GM21515 (cell line): ENCODE measurements at regions not wholly inside any gene's neighbourhood (a gene's known extent, or its start where the extent isn't known, plus 50 kb on each side); places are given as distances from the start of the nearest gene placed in this dataset.

Experiments
- ATAC-seq: cut with Tn5 transposase; IDR thresholded peaks from one replicate; pipeline ENCODE4 v1.9.1; 2021; ENCODE audit not compliant: unreplicated experiment

DNA sequence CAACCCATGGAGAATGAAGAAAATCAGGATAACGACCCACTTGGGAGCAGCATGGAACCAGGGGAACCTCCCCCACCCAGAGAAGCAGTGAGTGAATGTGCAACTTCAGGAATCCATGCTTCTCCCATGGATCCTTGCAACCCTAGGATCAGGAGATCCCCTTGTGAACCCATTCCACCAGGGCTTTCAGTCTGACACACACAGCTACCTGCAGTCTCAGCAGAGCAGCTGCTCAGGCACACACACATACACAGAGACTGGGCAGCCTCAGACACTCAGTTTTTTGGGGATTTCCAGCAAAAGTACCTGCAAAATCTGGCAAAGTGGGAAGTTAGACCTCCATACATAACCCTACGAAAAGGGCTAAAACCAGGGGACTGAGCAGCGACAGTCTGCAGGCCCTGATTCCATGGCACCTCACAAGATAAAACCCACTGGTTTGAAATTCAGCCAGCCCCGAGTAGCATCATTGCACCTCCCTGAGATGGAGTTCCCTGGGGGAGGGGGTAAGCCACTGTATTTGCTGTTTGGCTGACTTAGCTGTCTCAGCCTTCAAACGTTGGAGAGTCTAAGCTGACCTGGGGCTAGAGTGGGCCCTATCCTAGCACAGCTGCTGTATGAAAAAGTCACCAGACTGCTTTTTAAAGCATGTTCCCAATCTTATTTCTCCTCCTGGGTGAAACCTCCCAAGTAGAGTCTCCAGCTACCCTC is 737.5 kb upstream of the NDST4 start:
- ATAC-seq = no peak

DNA sequence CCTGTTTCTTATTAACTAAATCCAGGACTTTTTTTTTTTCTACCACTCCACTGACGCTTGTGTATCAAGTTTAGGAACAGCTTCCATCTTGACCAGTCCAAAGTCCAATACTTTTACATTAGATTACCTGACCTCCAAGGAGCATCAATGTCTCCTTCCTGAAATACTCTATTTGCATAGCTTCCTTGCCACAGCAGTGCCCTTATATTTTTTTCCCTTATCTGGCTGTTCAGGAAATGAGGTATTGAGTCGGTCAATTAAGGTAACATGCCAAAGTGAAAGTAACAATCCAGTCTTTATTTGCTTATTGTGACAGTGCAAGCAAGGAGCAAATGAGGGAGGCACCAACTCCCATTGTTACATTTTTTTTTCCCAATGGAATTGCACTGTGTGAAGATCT is 730.8 kb upstream of the NDST4 start:
- ATAC-seq = no peak

DNA sequence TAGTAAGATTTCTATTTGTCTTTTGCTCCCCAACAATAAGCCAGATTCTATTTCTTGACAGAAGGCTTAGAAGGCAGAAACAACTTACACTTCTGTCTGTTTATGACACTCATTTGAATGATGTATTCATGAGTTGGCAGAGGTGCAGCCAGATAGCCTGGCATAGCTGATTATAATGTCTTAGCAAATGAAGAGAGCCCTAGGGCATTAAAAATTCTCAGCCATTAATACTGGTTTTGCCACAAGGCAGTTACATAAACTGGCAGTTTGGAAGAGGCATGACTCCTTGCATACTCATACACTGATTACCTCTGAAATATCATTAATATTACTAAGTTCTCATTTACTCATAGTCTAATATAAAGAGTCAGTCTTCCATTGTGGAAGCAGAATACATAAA is 728.5 kb upstream of the NDST4 start:
- no peak for ATAC-seq

DNA sequence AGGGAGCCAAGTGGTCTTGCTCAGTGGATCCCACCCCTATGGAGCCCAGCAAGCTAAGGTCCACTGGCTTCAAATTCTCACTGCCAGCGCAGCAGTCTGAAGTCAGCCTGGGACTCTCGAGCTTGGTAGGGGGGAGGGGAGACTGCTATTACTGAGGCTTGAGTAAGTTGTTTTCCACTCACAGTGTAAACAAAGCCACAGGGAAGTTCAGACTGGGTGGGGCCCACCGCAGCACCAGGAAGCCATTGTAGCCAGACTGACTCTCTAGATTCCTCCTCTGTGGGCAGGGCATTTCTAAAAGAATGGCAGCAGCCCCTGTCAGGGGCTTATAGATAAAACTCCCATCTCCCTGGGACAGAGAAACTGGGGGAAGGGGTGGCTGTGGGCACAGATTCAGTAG is 721.0 kb upstream of the NDST4 start:
- no peak for ATAC-seq

DNA sequence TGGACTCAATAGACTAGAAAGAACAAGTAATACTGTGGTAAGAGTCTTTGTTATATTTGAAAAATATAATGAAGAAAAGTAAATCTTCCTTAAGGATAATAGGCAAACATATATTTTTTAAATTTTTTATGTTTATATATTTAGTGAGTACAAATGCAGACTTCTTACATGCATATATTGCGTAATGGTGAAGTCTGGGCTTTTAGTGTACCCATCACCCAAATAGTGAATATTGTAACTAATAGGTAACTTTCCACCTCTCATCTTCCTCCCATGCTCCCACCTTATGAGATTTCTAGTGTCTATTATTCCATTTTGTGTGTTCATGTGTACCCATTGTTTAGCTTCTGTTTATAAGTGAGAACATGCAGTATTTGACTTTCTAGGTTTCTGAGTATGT is 711.2 kb upstream of the NDST4 start:
- ATAC-seq = no peak

DNA sequence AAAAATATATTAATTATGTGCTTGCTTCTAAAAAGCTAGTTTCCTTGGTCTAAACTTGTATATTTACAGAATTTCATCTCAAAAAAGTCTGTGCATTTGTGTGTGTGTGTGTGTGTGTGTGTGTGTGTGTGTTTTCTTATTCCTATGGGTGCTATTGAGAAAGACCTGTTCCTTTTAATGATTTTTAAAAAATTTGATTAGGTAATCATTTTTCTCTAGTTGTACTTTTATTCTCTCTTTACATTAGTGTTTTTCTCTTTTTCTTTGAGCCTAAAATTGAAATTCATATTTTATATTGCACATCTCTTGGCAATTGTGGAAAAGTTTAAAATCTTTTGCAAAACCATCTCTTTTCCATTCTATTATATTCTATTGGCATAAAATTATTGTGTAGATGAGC is 690.4 kb upstream of the NDST4 start:
- ATAC-seq = no peak

DNA sequence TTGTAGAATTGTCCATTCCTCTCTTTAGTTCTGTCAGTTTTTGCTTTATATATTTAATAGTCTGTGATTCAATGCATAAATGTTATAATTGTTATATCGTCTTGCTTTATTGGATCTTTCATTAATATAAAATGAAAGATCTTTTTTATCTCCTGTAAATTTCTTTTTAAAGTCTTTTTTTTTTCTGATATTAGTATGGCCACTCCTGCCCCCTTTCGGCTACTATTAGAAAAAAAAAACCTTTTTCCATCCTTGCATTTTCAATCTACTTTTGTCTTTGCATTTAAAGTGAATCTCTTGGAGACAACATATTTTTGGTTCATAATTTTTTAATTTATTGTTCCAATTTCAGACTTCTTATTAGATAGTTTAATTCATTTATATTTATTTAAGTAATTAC is 677.4 kb upstream of the NDST4 start:
- ATAC-seq = no peak

DNA sequence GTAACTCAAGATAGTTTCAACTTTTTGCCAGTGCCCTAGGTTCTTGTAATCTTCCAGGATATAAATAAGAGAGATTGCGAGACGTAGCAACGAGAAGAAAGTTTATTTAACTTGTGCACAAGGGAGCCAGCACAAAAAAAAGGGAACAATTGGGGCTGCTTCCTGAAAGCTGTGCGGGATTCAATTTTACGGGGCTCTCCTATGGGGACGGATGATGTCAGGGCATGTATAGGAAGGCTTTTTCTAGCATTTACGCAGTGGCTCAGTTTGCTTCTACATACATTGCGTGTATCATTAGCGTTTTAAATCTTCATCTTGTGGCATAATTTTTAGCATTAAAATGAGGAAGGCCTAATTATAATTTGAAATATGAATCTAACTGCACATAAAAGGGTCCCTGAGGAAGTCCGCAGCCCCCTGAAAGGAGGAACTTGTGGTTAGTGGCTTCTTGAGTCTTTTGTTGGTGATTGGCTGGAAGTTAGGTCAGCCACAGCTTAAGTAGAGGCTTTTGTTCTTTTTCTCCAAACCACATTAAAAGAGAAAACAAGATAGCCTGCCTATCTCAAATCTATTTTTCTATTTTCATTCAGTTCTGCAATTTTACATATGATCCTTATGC is 668.2 kb upstream of the NDST4 start:
- no peak for ATAC-seq

DNA sequence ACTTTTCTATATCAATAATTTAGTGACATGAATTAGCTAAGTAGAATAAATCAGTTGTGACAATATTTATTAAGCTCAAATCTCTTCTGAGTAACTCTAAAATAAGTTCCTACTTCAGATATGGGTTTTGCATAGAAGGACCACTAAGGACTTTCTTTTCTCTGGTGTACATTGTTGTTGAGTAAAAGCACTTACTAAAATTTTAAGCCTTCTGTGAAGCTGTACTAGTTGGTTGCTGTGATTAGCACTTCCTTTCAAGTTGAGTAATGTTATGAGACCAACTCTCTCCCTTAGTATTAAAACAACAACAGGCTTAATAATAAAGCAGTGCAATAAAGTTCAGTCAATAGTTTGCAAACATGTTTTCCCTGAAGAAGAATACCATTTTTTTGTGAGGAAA is 667.4 kb upstream of the NDST4 start:
- peak; percentile 63 for ATAC-seq

DNA sequence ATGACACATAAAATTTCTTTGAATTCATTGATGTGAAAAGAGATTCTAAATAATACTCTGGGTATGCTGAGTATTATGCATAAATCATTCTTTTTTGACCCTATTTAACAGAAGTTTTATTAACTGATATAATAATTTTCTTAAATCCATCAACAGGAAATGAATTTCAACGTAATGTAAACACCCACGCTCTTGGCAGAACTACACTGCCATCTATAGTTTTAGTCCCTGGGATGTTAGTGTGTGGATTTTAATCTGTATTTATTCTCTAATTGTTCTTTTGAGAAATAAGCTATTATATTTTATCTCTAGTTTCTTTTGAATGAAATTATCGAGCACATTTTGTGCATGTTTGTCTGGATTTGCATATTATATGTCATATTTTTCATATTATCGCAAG is 666.8 kb upstream of the NDST4 start:
- ATAC-seq = no peak

DNA sequence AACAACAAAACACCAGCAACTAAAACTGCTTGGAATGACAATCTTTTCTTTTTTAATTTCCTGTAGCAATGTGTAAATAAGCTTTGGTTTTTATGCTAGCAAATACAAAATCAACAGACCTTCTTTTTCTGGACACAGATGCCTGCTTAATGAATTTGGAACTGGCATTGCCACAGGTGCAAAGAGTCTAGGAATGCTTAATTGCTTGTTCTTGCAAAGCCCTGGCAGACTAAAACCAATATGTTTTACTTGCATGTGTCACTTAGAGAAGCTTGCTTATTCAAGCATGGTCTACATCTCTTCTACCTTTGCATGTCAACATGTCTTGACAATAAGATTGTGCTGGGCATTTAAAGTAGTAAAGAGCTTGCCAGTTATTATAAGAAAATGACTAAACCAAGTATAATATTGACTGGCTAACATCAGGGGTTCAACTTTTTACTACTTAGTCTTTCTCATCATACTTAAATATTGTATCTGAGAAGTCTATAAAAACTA is 656.7 kb upstream of the NDST4 start:
- ATAC-seq = no peak

DNA sequence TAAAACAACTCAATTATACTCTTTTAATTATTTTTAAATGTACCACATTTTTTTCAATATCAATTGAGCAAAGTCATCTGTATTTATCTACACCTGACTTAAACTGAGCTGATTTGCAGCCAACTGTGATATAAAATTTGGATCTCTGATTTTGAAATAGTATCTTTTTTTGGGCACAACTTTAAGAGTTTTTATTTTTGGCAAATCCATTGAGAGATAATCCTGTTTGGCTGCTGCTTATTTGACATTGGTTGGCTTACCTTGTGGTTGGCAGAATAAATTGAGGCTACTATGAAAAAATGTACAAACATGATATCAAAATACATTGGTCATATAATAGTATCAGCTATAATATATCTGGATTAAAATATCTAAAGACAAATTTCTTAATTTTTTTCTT is 656.0 kb upstream of the NDST4 start:
- ATAC-seq = no peak

DNA sequence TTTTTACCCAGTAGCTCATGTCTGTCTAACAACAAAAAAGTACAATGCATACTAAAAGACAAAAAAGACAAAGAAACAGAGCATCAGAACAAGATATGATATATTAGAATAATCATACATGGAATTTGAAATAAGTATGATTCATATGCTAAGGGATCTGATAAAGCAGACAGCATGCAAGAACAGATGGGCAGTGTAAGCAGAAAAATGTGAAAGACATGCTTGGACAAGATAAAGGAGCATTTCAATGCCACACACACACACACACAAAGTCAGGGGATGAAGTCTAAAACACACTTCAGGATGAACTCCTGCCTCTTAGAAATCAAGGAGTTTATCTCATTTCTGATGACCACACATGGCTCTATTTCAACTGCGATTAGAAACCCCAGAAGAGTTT is 649.6 kb upstream of the NDST4 start:
- no peak for ATAC-seq

DNA sequence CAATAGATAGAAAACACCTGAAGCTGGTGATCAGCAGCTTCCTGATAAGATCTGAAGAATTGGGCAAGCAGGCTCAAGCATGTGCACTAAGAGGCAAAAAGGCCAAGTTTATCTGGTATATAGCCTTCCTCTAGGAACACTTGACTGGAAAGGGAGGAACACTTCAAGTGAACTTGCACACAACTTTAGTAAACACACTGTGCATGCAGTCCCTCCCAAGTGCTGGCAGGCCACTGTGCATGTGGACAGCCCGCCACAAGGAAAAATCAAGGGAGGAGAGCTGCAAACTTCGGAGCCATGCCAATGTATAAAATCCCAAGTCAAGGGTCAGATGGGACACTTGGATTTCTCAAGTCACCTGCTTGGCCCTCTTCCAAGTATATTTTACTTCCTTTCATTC is 645.8 kb upstream of the NDST4 start:
- no peak for ATAC-seq

DNA sequence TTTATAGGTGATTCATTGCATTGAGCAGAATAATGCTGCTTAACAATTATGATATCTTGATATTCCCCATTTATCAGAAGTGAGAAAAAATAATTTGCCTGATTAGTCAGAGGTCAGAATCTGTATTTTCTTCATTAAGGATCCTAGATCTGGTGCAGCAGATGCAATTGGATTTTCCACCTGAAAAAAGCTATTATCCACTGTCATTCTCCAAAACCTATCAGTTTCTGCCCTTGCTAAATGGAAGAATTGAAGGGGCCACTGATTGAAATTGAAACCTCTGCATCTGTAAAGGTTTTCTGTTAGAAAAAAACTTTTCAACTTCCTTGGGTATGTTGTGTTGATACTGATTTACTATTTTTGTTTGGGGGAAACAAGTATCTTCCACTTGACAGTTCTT is 636.0 kb upstream of the NDST4 start:
- no peak for ATAC-seq

DNA sequence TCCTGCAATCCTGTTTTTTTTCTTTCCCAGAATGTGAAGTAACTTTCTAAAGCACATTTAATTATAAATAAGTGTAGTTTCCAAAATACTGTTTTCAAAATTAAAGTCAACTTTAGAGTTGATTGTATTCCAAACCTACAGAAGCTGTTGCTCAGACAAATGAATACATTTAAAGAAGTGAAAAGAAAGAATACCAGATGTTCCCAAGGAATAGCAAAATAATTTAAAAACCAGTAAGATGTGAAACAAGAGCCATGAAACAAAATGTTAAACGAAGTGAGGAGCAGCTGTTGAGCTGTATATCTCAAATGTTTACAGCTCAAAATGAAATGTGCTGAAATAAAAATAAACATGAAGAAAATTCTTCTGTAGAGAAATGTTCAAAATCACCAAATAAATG is 627.4 kb upstream of the NDST4 start:
- no peak for ATAC-seq

DNA sequence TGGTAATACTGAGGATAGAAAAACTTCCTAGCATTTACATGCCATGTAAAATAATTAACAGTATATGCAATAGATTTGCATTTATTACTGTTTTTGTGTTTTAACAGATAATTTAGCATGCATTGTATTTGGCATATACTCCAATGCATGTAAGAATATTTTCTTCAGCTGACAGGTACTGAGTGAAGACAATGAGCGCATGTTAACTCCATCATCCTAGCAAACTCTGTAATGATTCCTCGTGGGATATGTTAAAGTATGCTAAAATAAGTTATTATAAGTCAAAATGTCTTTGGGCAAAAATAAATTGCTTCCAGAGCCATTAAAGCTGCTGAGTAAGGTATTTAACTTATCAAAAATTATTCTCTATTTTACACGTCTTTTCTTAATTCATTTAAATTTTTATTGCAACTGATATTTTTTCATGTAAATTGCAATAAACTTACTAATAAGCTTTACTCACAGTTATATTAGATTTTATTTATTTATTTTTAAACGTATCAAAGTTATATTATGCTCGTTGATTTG is 616.4 kb upstream of the NDST4 start:
- no peak for ATAC-seq

DNA sequence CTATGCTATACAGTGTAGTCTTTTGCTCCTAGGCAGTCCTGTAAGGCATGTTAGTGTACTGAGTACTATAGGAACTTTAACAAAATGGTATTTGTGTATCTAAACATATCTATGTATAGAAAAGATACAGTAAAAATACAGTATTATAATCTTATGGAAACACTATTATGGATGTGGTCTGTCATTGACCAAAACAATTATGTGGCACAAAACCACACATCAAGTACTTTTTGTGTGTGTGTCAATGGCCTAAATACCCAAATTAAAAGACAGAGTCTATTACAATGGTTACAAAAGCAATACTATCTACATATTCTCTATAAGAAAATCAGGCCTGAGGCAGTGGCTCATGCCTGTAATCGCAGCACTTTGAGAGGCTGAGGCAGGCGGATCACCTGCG is 610.2 kb upstream of the NDST4 start:
- no peak for ATAC-seq

DNA sequence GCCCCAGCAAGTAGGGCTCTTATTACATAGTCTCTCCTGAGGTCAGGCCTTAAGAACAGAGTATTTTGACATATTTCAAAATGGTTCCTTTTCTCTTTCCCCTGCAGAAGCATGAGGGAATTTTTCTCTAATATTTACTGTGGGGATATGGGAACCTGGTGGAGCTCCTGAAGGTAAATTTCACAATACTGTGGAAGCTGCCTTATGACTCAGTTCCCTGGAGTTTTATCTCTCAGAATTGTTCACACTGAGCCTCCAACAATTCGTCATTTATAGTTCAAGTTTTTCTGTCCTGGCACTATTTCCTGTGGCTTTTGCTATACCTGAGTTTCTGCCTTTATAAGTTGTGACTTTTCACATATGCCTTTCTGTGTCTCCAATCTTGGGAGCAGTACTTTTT is 607.2 kb upstream of the NDST4 start:
- ATAC-seq = no peak

DNA sequence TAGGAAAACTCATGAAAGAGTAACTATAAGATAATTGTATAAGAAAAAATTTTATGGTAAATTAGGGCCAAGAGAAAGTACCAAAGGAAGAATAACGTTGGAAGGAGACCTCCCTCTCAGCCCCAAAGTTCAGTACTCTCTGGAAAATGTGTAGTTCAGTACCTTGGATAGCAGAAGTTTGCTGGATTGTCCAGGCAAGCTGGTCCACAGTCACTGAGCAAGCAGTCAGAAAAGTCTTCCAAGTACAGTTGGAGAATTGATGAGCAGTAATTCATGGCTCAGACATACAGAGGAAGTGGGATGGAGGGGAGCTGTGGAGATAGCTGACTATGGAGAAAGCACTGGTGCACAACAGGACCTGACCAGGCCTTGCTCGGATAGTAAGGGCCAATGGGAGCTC is 598.2 kb upstream of the NDST4 start:
- ATAC-seq = no peak

DNA sequence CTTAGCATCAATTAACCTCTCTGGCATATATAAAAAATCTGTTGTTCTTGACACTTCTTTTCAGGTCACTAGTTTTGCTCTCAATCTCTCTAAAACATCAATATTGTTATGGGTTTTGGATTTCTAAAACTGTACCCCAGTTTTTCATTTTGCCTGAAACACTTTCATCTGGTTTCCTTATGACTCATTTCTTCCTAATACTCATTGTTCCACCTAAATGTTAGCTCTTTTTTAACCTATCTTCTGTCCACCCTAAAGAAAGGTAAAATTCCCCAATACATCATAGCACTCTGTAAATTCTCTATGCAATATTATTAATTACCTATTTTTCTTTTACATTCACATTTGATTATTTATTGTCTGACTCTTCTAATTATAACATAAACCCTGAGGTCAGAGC is 575.5 kb upstream of the NDST4 start:
- no peak for ATAC-seq

DNA sequence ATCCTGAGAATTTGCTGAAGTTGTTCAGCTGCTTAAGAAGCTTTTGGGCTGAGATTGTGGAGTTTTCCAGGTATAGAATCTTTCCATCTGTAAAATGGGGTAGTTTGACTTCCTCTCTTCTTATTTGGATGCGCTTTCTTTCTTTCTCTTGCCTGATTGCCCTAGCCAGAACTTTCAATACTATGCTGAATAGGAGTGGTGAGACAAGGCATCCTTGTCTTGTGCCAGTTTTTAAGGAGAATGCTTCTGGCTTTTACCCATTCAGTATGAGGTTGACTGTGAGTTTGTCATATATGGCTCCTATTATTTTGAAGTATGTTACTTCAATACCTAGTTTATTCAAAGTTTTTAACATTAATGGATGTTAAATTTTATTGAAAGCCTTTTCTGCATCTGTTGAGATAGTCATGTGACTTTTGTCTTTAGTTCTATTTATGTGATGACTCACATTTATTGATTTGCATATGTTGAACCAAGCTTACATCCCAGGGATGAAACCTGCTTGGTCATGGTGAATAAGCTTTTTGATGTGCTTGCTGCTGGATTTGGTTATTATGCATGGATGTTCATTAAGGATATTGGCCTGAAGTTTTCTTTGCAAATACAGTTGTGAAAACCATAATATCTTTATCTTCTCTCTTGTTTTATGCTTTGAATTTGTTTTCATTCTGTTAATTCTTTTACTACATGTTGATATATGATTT is 573.8 kb upstream of the NDST4 start:
- no peak for ATAC-seq
